GM23248 (cell line): ENCODE measurements at regions not wholly inside any gene's neighbourhood (a gene's known extent, or its start where the extent isn't known, plus 50 kb on each side); places are given as distances from the start of the nearest gene placed in this dataset.

Source experiments
- DNase-seq: peaks from one replicate; pipeline ENCODE4 v3.0.0-alpha.2; 2015
- H2AFZ ChIP-seq: fragments of 200-600 bp; sonication (generic); 2 replicates; pipeline ENCODE4 v1.6.1; 2016; ENCODE audit warnings: antibody characterized with exemption
- H3F3A ChIP-seq: fragments of 200-600 bp; sonication (generic); 2 replicates; pipeline ENCODE4 v1.6.1; 2016; ENCODE audit warnings: mild to moderate bottlenecking, antibody characterized with exemption, mixed run types; ENCODE audit not compliant: insufficient read depth
- H3K27ac ChIP-seq: fragments of 200-600 bp; sonication (generic); 2 replicates; pipeline ENCODE4 v1.5.1; 2016; ENCODE audit warnings: mild to moderate bottlenecking
- H3K27me3 ChIP-seq: fragments of 200-600 bp; sonication (generic); replicated peaks from 2 replicates; pipeline ENCODE4 v1.6.1; 2016; ENCODE audit warnings: mild to moderate bottlenecking; ENCODE audit not compliant: insufficient read depth
- H3K36me3 ChIP-seq: fragments of 200-600 bp; sonication (generic); 2 replicates; pipeline ENCODE4 v1.6.1; 2016; ENCODE audit warnings: low read depth, mild to moderate bottlenecking
- H3K4me1 ChIP-seq: fragments of 200-600 bp; sonication (generic); 2 replicates; pipeline ENCODE4 v1.6.1; 2016; ENCODE audit warnings: mild to moderate bottlenecking; ENCODE audit not compliant: insufficient read depth
- H3K4me2 ChIP-seq: fragments of 200-600 bp; sonication (generic); one replicate; pipeline ENCODE4 v1.6.1; 2016; ENCODE audit warnings: mild to moderate bottlenecking; ENCODE audit not compliant: unreplicated experiment
- H3K4me3 ChIP-seq: fragments of 200-600 bp; sonication (generic); 2 replicates; pipeline ENCODE4 v1.5.1; 2016; ENCODE audit warnings: mild to moderate bottlenecking
- H3K79me2 ChIP-seq: fragments of 200-600 bp; sonication (generic); 2 replicates; pipeline ENCODE4 v1.6.1; 2016; ENCODE audit warnings: mild to moderate bottlenecking; ENCODE audit not compliant: insufficient read depth
- H3K9ac ChIP-seq: fragments of 200-600 bp; sonication (generic); 2 replicates; pipeline ENCODE4 v1.6.1; 2016; ENCODE audit warnings: mild to moderate bottlenecking
- H3K9me2 ChIP-seq: fragments of 200-600 bp; sonication (generic); 2 replicates; pipeline ENCODE4 v1.6.1; 2016; ENCODE audit warnings: mixed run types, mild to moderate bottlenecking, moderate library complexity; ENCODE audit not compliant: insufficient read depth
- H3K9me3 ChIP-seq: fragments of 200-600 bp; sonication (generic); one replicate; pipeline ENCODE4 v1.6.1; 2017; ENCODE audit warnings: low read depth
- H4K20me1 ChIP-seq: fragments of 200-600 bp; sonication (generic); 2 replicates; pipeline ENCODE4 v1.6.0; 2016; ENCODE audit not compliant: insufficient read depth
- EZH2 ChIP-seq: fragments of 200-600 bp; sonication (generic); IDR thresholded peaks from 2 replicates; pipeline ENCODE4 v1.6.1; 2018; ENCODE audit warnings: antibody characterized with exemption, mild to moderate bottlenecking; ENCODE audit not compliant: insufficient read depth, poor library complexity, severe bottlenecking
- EZH2phosphoT487 ChIP-seq: fragments of 200-600 bp; sonication (generic); IDR thresholded peaks from 2 replicates; pipeline ENCODE4 v1.6.1; 2018; ENCODE audit warnings: antibody characterized with exemption, moderate library complexity, mild to moderate bottlenecking, low read depth; ENCODE audit not compliant: insufficient read depth
- WGBS, 2 experiments: methylation state at CpG; one replicate each; pipeline ENCODE4 v1.1.6; 2015 to 2017; ENCODE audit warnings: low lambda C conversion rate in 2 of 2, low coverage in 1 of 2; ENCODE audit errors: missing lambda C conversion rate in 2 of 2; 5-methylcytosine and 5-hydroxymethylcytosine counted together
- in situ Hi-C: fragments of 300-500 bp; cut with MboI; formaldehyde crosslinking; loops from 2 replicates; pipeline ENCODE4 v1.15.0; 2020

- no peak overlapping the region for H2AFZ ChIP-seq
- no peak for DNase-seq
These were observed 310.2 kb upstream of the AJAP1 start for GRCh38 chr1:4344065-4344732.

GRCh38 chr1:4345094-4345493 lies 309.3 kb upstream of the AJAP1 start:
- Histone ChIP-seq H2AFZ (no peak overlapping the region), H3K9me3 (no peaks in the 10 kb centered on the region), H3K27me3 (no peaks in the 10 kb centered on the region), H3K4me2 (no peak overlapping the region), H3K9me2 (no peaks in the 10 kb centered on the region), H3K36me3 (no peaks in the 10 kb centered on the region), H3K79me2 (no peaks in the 10 kb centered on the region), H3K4me1 (no peaks in the 10 kb centered on the region), H3K4me3 (no peak overlapping the region), H3K27ac (no peak overlapping the region), H3K9ac (no peak overlapping the region), H3F3A (no peaks in the 10 kb centered on the region), H4K20me1 (no peaks in the 10 kb centered on the region)
- in situ Hi-C loops, result no loop called here
- TF ChIP-seq EZH2phosphoT487, result no peak
- no peak for TF ChIP-seq EZH2
- 48 to 52% methylated on average over 14 of the region's 14 CpGs for WGBS, 2 experiments
- DNase-seq, result no peak

More at GRCh38 chr1:4344065-4344732, 310.2 kb upstream of the AJAP1 start:
- TF ChIP-seq EZH2, result no peak
- no peak for TF ChIP-seq EZH2phosphoT487
- no peak overlapping the region for H3K4me3 ChIP-seq
- no peak overlapping the region for H3K4me2 ChIP-seq
- H3K36me3 ChIP-seq, result no peaks in the 10 kb centered on the region
- no peaks in the 10 kb centered on the region for H3K79me2 ChIP-seq
- H3K27ac ChIP-seq, result no peak overlapping the region
- no peaks in the 10 kb centered on the region for H3K27me3 ChIP-seq
- H3K9me3 ChIP-seq, result no peaks in the 10 kb centered on the region
- no peak overlapping the region for H3K9ac ChIP-seq
- in situ Hi-C loops, result no loop called here
- no peaks in the 10 kb centered on the region for H3K4me1 ChIP-seq
- no peaks in the 10 kb centered on the region for H3K9me2 ChIP-seq
- WGBS, 2 experiments, result 48 to 49% methylated on average over 18 of the region's 18 CpGs
- H4K20me1 ChIP-seq, result no peaks in the 10 kb centered on the region
- H3F3A ChIP-seq, result no peaks in the 10 kb centered on the region

GRCh38 chr1:4346131-4346530 lies 308.3 kb upstream of the AJAP1 start:
- no peaks in the 10 kb centered on the region for H3K9me2 ChIP-seq

GRCh38 chr1:4351453-4351852 lies 303.0 kb upstream of the AJAP1 start:
- Histone ChIP-seq H3K9ac (no peak overlapping the region), H3K4me2 (no peak overlapping the region), H3K9me3 (no peaks in the 10 kb centered on the region), H4K20me1 (no peaks in the 10 kb centered on the region), H3K4me1 (no peaks in the 10 kb centered on the region), H3K79me2 (no peaks in the 10 kb centered on the region), H3K9me2 (no peaks in the 10 kb centered on the region), H3F3A (no peaks in the 10 kb centered on the region), H3K4me3 (no peak overlapping the region), H2AFZ (no peak overlapping the region), H3K27ac (no peak overlapping the region), H3K27me3 (no peaks in the 10 kb centered on the region), H3K36me3 (no peaks in the 10 kb centered on the region)
- in situ Hi-C loops, result no loop called here
- TF ChIP-seq EZH2phosphoT487, result no peak
- TF ChIP-seq EZH2, result no peak
- WGBS, 2 experiments, result 32 to 36% methylated on average over 6 of the region's 6 CpGs
- no peak for DNase-seq

More at GRCh38 chr1:4346131-4346530, 308.3 kb upstream of the AJAP1 start:
- in situ Hi-C loops, result no loop called here
- WGBS, 2 experiments, result 5 to 6% methylated on average over 4 of the region's 4 CpGs
- Histone ChIP-seq H3K9ac (no peak overlapping the region), H3K79me2 (no peaks in the 10 kb centered on the region), H3K27ac (no peak overlapping the region), H3K36me3 (no peaks in the 10 kb centered on the region), H3K4me3 (no peak overlapping the region), H3K9me3 (no peaks in the 10 kb centered on the region), H3K4me2 (no peak overlapping the region), H3F3A (no peaks in the 10 kb centered on the region), H4K20me1 (no peaks in the 10 kb centered on the region), H3K27me3 (no peaks in the 10 kb centered on the region), H2AFZ (no peak overlapping the region), H3K4me1 (no peaks in the 10 kb centered on the region)
- DNase-seq, result no peak
- TF ChIP-seq EZH2phosphoT487 (no peak), EZH2 (no peak)
